ENCODE measurements at regions not wholly inside any gene's neighbourhood (a gene's known extent, or its start where the extent isn't known, plus 50 kb on each side); places are given as distances from the start of the nearest gene placed in this dataset.

DNA sequence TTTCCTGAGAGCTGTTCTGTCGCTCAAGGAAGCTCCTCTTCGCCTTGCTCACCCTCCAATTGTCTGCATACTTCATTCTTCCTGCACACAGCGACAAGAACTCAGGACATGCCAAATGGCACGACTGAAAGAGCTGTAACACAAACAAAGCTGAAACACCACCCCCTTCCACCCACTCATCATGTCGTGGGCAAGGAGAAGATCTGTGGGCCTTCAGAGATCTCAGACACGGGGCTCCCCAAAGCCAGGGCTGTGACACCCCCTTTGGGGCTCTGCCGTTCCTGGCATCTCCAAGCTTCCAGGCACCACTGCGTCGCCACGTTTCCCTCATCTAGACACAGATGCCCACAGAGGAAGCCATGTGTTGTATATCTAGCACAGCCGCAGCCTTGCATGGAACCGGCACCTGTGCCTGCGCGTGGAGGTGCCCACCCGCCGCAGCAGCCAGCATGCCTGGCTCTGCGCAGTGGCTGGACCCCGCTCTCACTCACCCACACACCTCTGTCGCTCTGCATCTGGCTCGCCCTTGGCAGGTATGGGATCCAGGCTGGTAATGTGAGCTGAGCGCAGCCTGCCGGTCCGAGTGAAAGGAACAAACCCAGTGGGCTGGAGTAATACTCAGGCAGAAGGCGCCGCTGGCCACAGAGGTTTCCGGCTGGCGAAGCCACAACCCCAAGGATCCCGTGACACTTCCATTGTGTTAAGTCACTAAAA is 676.4 kb upstream of the INTU start:
- Histone ChIP-seq H3K36me3 (ENCODE audit: control insufficient read depth in 2 of 2, extremely low read depth in 1 of 2, insufficient read depth in 2 of 2, low read length in 2 of 2) (no peaks in the 10 kb centered on the region), H3K27me3 (ENCODE audit: control insufficient read depth in 2 of 2, insufficient read depth in 2 of 2, low read length in 2 of 2) (no peaks in the 10 kb centered on the region), H3K9ac (replicated peaks; ENCODE audit: extremely low read depth, insufficient read depth, low read length) (no peak overlapping the region), H3K4me1 (ENCODE audit: control insufficient read depth, extremely low read depth, insufficient read depth, low read length) (no peaks in the 10 kb centered on the region), H2AFZ (ENCODE audit: low read depth, low read length) (no peak overlapping the region), H3K9me3 (replicated peaks; ENCODE audit: control insufficient read depth, insufficient read depth, low read length) (no peaks in the 10 kb centered on the region), H3K27ac (ENCODE audit: insufficient read depth, low read depth, low read length) (no peak overlapping the region), H3K4me3 (replicated peaks in 1 of 3; ENCODE audit: insufficient read depth in 1 of 3, low read depth in 1 of 3, low read length in 3 of 3) (no peak overlapping the region), H4K20me1 (replicated peaks; ENCODE audit: control insufficient read depth, extremely low read depth, insufficient read depth, low read length) (no peaks in the 10 kb centered on the region), H3K4me2 (ENCODE audit: insufficient read depth, low read length) (no peak overlapping the region), H3K9me1 (replicated peaks; ENCODE audit: control insufficient read depth, extremely low read depth, insufficient read depth, low read length) (no peaks in the 10 kb centered on the region), H3K79me2 (ENCODE audit: control insufficient read depth, insufficient read depth, low read length) (no peaks in the 10 kb centered on the region)
- TF ChIP-seq MYC (IDR thresholded peaks at IDR 0.05; ENCODE audit: low read depth, low read length) (no peak), GATA2 (IDR thresholded peaks at IDR 0.05; ENCODE audit: insufficient read depth, insufficient read length, low read depth, low read length) (no peak), FOS (IDR thresholded peaks at IDR 0.05; ENCODE audit: borderline replicate concordance, insufficient read depth, low read length) (no peak), JUN (IDR thresholded peaks at IDR 0.05; ENCODE audit: borderline replicate concordance, insufficient read depth, insufficient read length, low read depth) (no peak), POLR2AphosphoS5 (IDR thresholded peaks at IDR 0.05; ENCODE audit: insufficient read depth, low read depth, low read length) (no peak), POLR2A (IDR thresholded peaks at IDR 0.05; ENCODE audit: low read depth, low read length) (no peak), EZH2 (IDR thresholded peaks at IDR 0.05; ENCODE audit: borderline replicate concordance, low read depth, low read length, severe bottlenecking) (no peak)
- TF ChIP-seq, protein P1, sequence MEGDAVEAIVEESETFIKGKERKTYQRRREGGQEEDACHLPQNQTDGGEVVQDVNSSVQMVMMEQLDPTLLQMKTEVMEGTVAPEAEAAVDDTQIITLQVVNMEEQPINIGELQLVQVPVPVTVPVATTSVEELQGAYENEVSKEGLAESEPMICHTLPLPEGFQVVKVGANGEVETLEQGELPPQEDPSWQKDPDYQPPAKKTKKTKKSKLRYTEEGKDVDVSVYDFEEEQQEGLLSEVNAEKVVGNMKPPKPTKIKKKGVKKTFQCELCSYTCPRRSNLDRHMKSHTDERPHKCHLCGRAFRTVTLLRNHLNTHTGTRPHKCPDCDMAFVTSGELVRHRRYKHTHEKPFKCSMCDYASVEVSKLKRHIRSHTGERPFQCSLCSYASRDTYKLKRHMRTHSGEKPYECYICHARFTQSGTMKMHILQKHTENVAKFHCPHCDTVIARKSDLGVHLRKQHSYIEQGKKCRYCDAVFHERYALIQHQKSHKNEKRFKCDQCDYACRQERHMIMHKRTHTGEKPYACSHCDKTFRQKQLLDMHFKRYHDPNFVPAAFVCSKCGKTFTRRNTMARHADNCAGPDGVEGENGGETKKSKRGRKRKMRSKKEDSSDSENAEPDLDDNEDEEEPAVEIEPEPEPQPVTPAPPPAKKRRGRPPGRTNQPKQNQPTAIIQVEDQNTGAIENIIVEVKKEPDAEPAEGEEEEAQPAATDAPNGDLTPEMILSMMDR (IDR thresholded peaks at IDR 0.05; ENCODE audit: extremely low read depth in 1 of 2, insufficient read depth in 1 of 2, low read depth in 1 of 2, low read length in 2 of 2), result no peak
- TF ChIP-seq, protein P2, sequence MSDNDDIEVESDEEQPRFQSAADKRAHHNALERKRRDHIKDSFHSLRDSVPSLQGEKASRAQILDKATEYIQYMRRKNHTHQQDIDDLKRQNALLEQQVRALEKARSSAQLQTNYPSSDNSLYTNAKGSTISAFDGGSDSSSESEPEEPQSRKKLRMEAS (IDR thresholded peaks at IDR 0.05; ENCODE audit: insufficient read depth, insufficient read length), result no peak
- ChIA-PET POLR2A (no interaction called here), CTCF (no interaction called here)
- no peak for DNase-seq (ENCODE audit: low read depth, low spot score)
- dilution Hi-C loops (cut with MboI; ENCODE audit: extremely low pct_ligation_motif_present, low sequenced_read_pairs), result no loop called here
- BruUV-seq (replicated peaks), result no TSS peak
- FAIRE-seq, result no peak
- intact Hi-C loops (cut with micrococcal nuclease), result no loop called here
